A549 (cell line): ENCODE measurements at regions not wholly inside any gene's neighbourhood (a gene's known extent, or its start where the extent isn't known, plus 50 kb on each side); places are given as distances from the start of the nearest gene placed in this dataset.
A peak's percentile ranks its signal among the peaks of the same experiment; 100 is the strongest.

ENCODE experiments used
- ATAC-seq, 2 experiments: fragments of 200-7000 bp in 1 of 2; fragments of >200 bp in 1 of 2; cut with Nextera tagmentation in 1 of 2; cut with Tn5 transposase in 1 of 2; 3 replicates each; pipeline versions ENCODE4 v1.8.0 to v1.9.1; 2018 to 2020; ENCODE audit warnings: mild to moderate bottlenecking in 1 of 2, moderate library complexity in 1 of 2
- CTCF ChIA-PET: fragments of 300-600 bp; sonication (Branson Sonifier 250); formaldehyde crosslinking; extraction: SDS; loops from one replicate; lab custom pipeline; 2021; ENCODE audit warnings: antibody characterized with exemption, inconsistent platforms; lab: Yijun Ruan, JAX
- POLR2A ChIA-PET: fragments of 350-600 bp; formaldehyde crosslinking; extraction: SDS; loops from one replicate; lab custom pipeline; 2021; ENCODE audit warnings: antibody characterized with exemption, inconsistent platforms; lab: Yijun Ruan, JAX
- DNase-seq, 2 experiments: peaks; one replicate each; pipeline versions ENCODE4 v3.0.0 to v3.0.0-alpha.2; 2011 to 2016; ENCODE audit warnings: low read depth in 1 of 2, low spot score in 1 of 2
- FAIRE-seq: peaks from 2 replicates; lab custom pipeline; 2011; peaks lifted over from hg19 to GRCh38; lab: Jason Lieb, UNC
- H3K27ac ChIP-seq, 2 experiments: fragments of >200 bp; sonication (Bioruptor Twin); formaldehyde crosslinking; 3 replicates each; pipeline ENCODE4 v1.5.1; 2016 to 2017
- H3K4me1 ChIP-seq: fragments of >200 bp; sonication (Bioruptor Twin); formaldehyde crosslinking; 3 replicates; pipeline ENCODE4 v1.6.1; 2016
- H3K4me2 ChIP-seq: fragments of >200 bp; sonication (Bioruptor Twin); formaldehyde crosslinking; 3 replicates; pipeline ENCODE4 v1.6.1; 2016
- H3K4me3 ChIP-seq: fragments of >200 bp; sonication (Bioruptor Twin); formaldehyde crosslinking; 3 replicates; pipeline ENCODE4 v1.5.1; 2016
- H3K9me3 ChIP-seq: fragments of >200 bp; sonication (Bioruptor Twin); formaldehyde crosslinking; 3 replicates; pipeline ENCODE4 v1.6.1; 2016
- FOSB ChIP-seq: fragments of 250-450 bp; sonication (Bioruptor Pico); IDR thresholded peaks from 2 replicates; pipeline ENCODE4 v1.5.0; 2020; ENCODE audit warnings: mild to moderate bottlenecking, moderate library complexity
- FOSL2 ChIP-seq, 2 experiments: fragments of 450-650 bp in 1 of 2; fragments of >200 bp in 1 of 2; sonication (Bioruptor Twin) in 1 of 2; formaldehyde crosslinking; IDR thresholded peaks; 2 replicates each; pipeline versions ENCODE4 v1.5.0 to v1.6.1; 2016 to 2020; ENCODE audit warnings: mild to moderate bottlenecking in 1 of 2, moderate library complexity in 1 of 2
- HOXA7 ChIP-seq: fragments of 250-450 bp; sonication (Bioruptor Pico); IDR thresholded peaks from 2 replicates; pipeline ENCODE4 v1.5.0; 2020; ENCODE audit warnings: mild to moderate bottlenecking, moderate library complexity
- KDM1A ChIP-seq: fragments of 200-600 bp; sonication (generic); IDR thresholded peaks from 2 replicates; pipeline ENCODE4 v1.6.1; 2016; ENCODE audit warnings: low read depth, mild to moderate bottlenecking
- NPAS2 ChIP-seq: fragments of 250-450 bp; sonication (Bioruptor Pico); IDR thresholded peaks from 2 replicates; pipeline ENCODE4 v1.8.0; 2022; ENCODE audit warnings: mild to moderate bottlenecking, moderate library complexity, borderline replicate concordance
- NR3C1 ChIP-seq: fragments of >200 bp; sonication (Bioruptor Twin); formaldehyde crosslinking; IDR thresholded peaks from 3 replicates; pipeline ENCODE4 v1.6.1; 2017
- RAD21 ChIP-seq, 2 experiments: fragments of >200 bp in 1 of 2; sonication (Bioruptor Twin) in 1 of 2; formaldehyde crosslinking in 1 of 2; IDR thresholded peaks in 1 of 2; conservative IDR thresholded peaks in 1 of 2; 2 replicates in 1 of 2; 3 replicates in 1 of 2; pipeline ENCODE4 v1.6.1; 2012 to 2018; ENCODE audit warnings: inconsistent platforms in 1 of 2
- RCOR1 ChIP-seq: fragments of 150-350 bp; IDR thresholded peaks from 2 replicates; pipeline ENCODE4 v1.6.1; 2014; ENCODE audit warnings: antibody characterized with exemption, low read length, low read depth
- SMC3 ChIP-seq: fragments of >200 bp; sonication (Bioruptor Twin); formaldehyde crosslinking; IDR thresholded peaks from 3 replicates; pipeline ENCODE4 v1.6.1; 2018; ENCODE audit warnings: inconsistent platforms
- USF2 ChIP-seq: fragments of 450-650 bp; IDR thresholded peaks from 2 replicates; pipeline ENCODE4 v1.6.1; 2014; ENCODE audit warnings: antibody characterized with exemption
- ZC3H11A ChIP-seq: fragments of 450-650 bp; IDR thresholded peaks from 2 replicates; pipeline ENCODE4 v1.6.1; 2014; ENCODE audit warnings: antibody characterized with exemption, mild to moderate bottlenecking
- ZFP36 ChIP-seq: fragments of 450-650 bp; IDR thresholded peaks from 2 replicates; pipeline ENCODE4 v1.6.1; 2014; ENCODE audit warnings: borderline replicate concordance; ENCODE audit not compliant: partially characterized antibody
- WGBS: methylation state at CpG from one replicate; pipeline ENCODE4 v1.1.6; 2017; ENCODE audit errors: missing lambda C conversion rate; 5-methylcytosine and 5-hydroxymethylcytosine counted together
- TF ChIP-seq, protein P1 (sequence below): fragments of 250-450 bp; sonication (Bioruptor Pico); IDR thresholded peaks from 2 replicates; pipeline ENCODE4 v1.5.0; 2021; ENCODE audit warnings: mild to moderate bottlenecking, moderate library complexity, borderline replicate concordance
- TF ChIP-seq, protein P2 (sequence below): fragments of >200 bp; sonication (Bioruptor Twin); formaldehyde crosslinking; IDR thresholded peaks from 3 replicates; pipeline ENCODE4 v1.5.1; 2016

GRCh38 chr20:56994006-56994405 is 272.4 kb downstream of the BMP7 start (continued):
- no peak for TF ChIP-seq ZFP36

DNA sequence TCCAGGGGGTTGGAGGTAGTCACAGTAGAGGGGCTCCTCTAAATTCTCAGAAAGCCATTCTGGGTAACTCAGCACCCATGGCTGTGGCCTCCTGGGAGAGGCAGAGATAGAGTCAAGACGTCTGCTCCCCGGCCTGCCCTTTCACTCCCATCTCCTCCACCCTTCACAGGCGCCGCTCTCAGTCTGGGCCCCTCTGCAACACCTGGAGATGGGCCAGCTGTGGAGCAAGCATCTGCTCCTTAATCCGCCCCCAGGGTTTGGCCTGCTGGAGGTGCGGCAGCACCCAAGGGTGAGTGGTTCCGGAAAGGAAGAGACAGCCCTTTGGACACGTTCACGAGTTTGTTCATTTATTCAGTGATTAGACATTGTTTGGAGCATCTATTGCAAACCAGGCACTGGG is 271.3 kb downstream of the BMP7 start:
- DNase-seq (no peak), ATAC-seq (no peak), FAIRE-seq (no peak)
- H3K9me3 ChIP-seq, result peaks cover 20% of the 10 kb centered on the region
- 74% methylated on average over 9 of the region's 9 CpGs for WGBS
- H3K27ac ChIP-seq, result no peak overlapping the region
- TF ChIP-seq, protein P1, sequence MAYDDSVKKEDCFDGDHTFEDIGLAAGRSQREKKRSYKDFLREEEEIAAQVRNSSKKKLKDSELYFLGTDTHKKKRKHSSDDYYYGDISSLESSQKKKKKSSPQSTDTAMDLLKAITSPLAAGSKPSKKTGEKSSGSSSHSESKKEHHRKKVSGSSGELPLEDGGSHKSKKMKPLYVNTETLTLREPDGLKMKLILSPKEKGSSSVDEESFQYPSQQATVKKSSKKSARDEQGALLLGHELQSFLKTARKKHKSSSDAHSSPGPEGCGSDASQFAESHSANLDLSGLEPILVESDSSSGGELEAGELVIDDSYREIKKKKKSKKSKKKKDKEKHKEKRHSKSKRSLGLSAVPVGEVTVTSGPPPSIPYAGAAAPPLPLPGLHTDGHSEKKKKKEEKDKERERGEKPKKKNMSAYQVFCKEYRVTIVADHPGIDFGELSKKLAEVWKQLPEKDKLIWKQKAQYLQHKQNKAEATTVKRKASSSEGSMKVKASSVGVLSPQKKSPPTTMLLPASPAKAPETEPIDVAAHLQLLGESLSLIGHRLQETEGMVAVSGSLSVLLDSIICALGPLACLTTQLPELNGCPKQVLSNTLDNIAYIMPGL (CRISPR knock-in tag), result no peak
- no peak for TF ChIP-seq NR3C1
- TF ChIP-seq HOXA7 (CRISPR knock-in tag), result no peak
- no peak for TF ChIP-seq KDM1A
- TF ChIP-seq NPAS2 (CRISPR knock-in tag), result no peak
- TF ChIP-seq SMC3, result no peak
- no peak for TF ChIP-seq FOSB (CRISPR knock-in tag)
- H3K4me2 ChIP-seq, result no peak overlapping the region
- ChIA-PET POLR2A (no interaction called here), CTCF (interaction anchor here (0.6 to 4.3 kb wide), 13 partner anchors 10 to 462 kb away, joined by 3 to 38 read pairs (median 5); partner anchors contain the start of genes FAM209B and TFAP2C)
- H3K4me3 ChIP-seq, result no peak overlapping the region
- H3K4me1 ChIP-seq, result no peaks in the 10 kb centered on the region

- Histone ChIP-seq H3K4me1 (no peaks in the 10 kb centered on the region), H3K4me2 (no peak overlapping the region), H3K4me3 (no peak overlapping the region), H3K9me3 (peaks cover 20% of the 10 kb centered on the region), H3K27ac (no peak overlapping the region)
- WGBS, result 54% methylated on average over 12 of the region's 12 CpGs
- DNase-seq (peak; percentile 36 to 45), ATAC-seq (peak; percentile 60 to 79; a peak in 4 of 6 replicates), FAIRE-seq (no peak)
- POLR2A ChIA-PET, result no interaction called here
- TF ChIP-seq SMC3 (peak; percentile 69), RAD21 (conservative IDR thresholded peaks at IDR 0.05 in 1 of 2, IDR thresholded peaks at IDR 0.05 in 1 of 2) (peak; percentile 56 to 58), RCOR1 (no peak)
- TF ChIP-seq, protein P2, sequence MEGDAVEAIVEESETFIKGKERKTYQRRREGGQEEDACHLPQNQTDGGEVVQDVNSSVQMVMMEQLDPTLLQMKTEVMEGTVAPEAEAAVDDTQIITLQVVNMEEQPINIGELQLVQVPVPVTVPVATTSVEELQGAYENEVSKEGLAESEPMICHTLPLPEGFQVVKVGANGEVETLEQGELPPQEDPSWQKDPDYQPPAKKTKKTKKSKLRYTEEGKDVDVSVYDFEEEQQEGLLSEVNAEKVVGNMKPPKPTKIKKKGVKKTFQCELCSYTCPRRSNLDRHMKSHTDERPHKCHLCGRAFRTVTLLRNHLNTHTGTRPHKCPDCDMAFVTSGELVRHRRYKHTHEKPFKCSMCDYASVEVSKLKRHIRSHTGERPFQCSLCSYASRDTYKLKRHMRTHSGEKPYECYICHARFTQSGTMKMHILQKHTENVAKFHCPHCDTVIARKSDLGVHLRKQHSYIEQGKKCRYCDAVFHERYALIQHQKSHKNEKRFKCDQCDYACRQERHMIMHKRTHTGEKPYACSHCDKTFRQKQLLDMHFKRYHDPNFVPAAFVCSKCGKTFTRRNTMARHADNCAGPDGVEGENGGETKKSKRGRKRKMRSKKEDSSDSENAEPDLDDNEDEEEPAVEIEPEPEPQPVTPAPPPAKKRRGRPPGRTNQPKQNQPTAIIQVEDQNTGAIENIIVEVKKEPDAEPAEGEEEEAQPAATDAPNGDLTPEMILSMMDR, result peak; percentile 52
- CTCF ChIA-PET, result interaction anchor here (0.5 to 4.3 kb wide), 17 partner anchors 9 to 462 kb away, joined by 3 to 38 read pairs (median 3); partner anchors contain the start of genes FAM209B and TFAP2C
Measured at GRCh38 chr20:56995635-56996075, 270.8 kb downstream of the BMP7 start.

GRCh38 chr20:56996533-56996932 is 269.9 kb downstream of the BMP7 start:
- WGBS, result 77% methylated on average over 2 of the region's 2 CpGs
- Histone ChIP-seq H3K4me3 (no peak overlapping the region), H3K27ac (no peak overlapping the region), H3K9me3 (peaks cover 20% of the 10 kb centered on the region), H3K4me1 (no peaks in the 10 kb centered on the region), H3K4me2 (no peak overlapping the region)
- FAIRE-seq (no peak), DNase-seq (no peak), ATAC-seq (no peak)
- TF ChIP-seq ZC3H11A (no peak), USF2 (no peak), FOSL2 (IDR thresholded peaks at IDR 0.05) (no peak), FOSL2 (CRISPR knock-in tag; IDR thresholded peaks at IDR 0.05) (no peak)
- POLR2A ChIA-PET, result no interaction called here
- CTCF ChIA-PET, result interaction anchor here (0.6 to 4.3 kb wide), 12 partner anchors 13 to 446 kb away, joined by 3 to 38 read pairs (median 4); partner anchors contain the start of gene TFAP2C
